Gastrocnemius medialis (tissue), 4 donors: ENCODE measurements at regions not wholly inside any gene's neighbourhood (a gene's known extent, or its start where the extent isn't known, plus 50 kb on each side); places are given as distances from the start of the nearest gene placed in this dataset.

ENCODE experiments used
- POLR2A ChIP-seq, 2 donors: fragments of 450-650 bp; IDR thresholded peaks; one replicate each; pipeline ENCODE4 v1.6.1; 2017; ENCODE audit warnings: antibody characterized with exemption in 2 of 2, mild to moderate bottlenecking in 2 of 2, moderate library complexity in 2 of 2
- TF ChIP-seq, protein P1 (sequence below), 5 experiments: fragments of 450-650 bp in 3 of 5; fragments of 200-600 bp in 2 of 5; sonication (generic) in 2 of 5; IDR thresholded peaks in 4 of 5; conservative IDR thresholded peaks in 1 of 5; 1 replicate in 4 of 5; 2 replicates in 1 of 5; pipeline ENCODE4 v1.5.1; 2016 to 2019; ENCODE audit warnings: antibody characterized with exemption in 5 of 5, mild to moderate bottlenecking in 3 of 5, moderate library complexity in 3 of 5

DNA sequence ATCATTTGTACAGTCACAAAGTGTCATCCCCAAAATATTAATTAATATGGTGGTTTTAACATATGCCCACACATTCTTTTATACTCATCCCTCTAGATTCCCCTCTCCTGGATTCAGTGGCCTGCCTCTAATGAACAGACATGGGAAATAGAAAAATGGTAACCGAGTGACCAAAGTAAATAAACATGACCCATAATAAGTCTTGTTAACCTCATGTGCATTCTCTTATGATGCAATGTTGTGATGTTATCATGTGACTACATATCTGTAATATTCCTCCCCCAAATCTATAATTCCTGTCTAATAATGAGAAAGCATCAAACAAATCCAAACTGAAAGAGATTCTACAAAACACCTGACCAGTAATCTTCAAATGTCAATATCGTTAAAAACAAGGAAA is 164.5 kb upstream of the PRSS1 start:
- TF ChIP-seq, protein P1, sequence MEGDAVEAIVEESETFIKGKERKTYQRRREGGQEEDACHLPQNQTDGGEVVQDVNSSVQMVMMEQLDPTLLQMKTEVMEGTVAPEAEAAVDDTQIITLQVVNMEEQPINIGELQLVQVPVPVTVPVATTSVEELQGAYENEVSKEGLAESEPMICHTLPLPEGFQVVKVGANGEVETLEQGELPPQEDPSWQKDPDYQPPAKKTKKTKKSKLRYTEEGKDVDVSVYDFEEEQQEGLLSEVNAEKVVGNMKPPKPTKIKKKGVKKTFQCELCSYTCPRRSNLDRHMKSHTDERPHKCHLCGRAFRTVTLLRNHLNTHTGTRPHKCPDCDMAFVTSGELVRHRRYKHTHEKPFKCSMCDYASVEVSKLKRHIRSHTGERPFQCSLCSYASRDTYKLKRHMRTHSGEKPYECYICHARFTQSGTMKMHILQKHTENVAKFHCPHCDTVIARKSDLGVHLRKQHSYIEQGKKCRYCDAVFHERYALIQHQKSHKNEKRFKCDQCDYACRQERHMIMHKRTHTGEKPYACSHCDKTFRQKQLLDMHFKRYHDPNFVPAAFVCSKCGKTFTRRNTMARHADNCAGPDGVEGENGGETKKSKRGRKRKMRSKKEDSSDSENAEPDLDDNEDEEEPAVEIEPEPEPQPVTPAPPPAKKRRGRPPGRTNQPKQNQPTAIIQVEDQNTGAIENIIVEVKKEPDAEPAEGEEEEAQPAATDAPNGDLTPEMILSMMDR (IDR thresholded peaks at IDR 0.05 in 4 of 5, conservative IDR thresholded peaks at IDR 0.05 in 1 of 5): no peak
- no peak for TF ChIP-seq POLR2A (IDR thresholded peaks at IDR 0.05)
